ENCODE measurements at regions not wholly inside any gene's neighbourhood (a gene's known extent, or its start where the extent isn't known, plus 50 kb on each side); places are given as distances from the start of the nearest gene placed in this dataset.
"Not testable (repeated sequence)": the region's sequence is repeated elsewhere in the genome, so short reads cannot be mapped to it uniquely, and the experiment has no call there.

DNA sequence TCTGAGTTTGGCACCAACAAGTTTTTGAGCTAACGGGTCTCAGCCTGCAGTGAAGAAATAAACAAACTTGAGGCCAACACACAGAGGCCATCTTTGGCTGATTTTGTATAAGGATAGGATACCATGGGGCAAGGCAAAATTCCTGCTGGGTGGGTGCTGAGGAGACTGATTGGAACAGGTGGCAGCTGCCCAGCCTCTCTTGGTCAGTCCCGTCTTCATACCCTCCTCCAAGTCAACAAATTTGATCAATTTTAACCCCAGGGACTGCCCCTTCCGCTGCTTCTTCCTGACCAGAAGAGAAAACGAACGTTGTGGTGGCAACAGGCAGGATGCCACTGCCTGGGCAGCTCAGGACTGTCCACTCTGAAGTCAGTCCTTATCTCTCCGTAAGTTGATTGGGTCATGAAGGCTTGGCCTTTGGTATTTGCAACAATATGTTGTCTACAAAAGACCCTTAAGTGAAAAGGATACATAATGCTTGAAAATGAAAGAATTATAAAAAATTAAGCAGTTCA is 139.3 kb downstream of the SPP2 start:
- DNase-seq, result no peak
- H3K27me3 Mint-ChIP-seq, result peaks cover 21% of the 10 kb centered on the region
- peaks cover 2% of the 10 kb centered on the region for H3K36me3 Mint-ChIP-seq (ENCODE audit: low read depth)
- H3K9me3 Mint-ChIP-seq, result peaks cover 14% of the 10 kb centered on the region
- intact Hi-C loops (cut with micrococcal nuclease), result no loop called here
- no peak overlapping the region for H3K27ac Mint-ChIP-seq
- H3K4me1 Mint-ChIP-seq, result no peaks in the 10 kb centered on the region
- no peak overlapping the region for H3K4me3 Mint-ChIP-seq

DNA sequence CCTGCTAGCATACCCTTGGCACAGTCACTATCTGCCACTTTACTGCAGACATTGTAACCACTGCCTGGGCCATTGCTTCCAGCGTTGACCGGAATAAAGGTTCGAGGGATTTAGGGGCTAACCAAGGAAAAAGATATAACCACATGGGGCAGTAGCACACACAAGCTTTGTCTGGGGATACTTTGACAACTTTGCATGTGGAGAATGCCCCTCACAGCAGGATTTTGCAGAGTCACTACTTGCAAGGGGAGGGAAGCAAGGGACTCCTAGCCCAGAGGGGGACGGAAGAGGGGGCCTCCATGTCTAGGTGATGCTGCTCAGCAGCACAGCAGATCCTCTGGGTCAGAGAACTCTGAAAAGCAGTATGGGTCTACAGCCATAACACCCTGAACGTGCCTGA is 138.7 kb downstream of the SPP2 start:
- peaks cover 2% of the 10 kb centered on the region for H3K36me3 Mint-ChIP-seq (ENCODE audit: low read depth)
- H3K27me3 Mint-ChIP-seq, result peaks cover 21% of the 10 kb centered on the region
- no peak for DNase-seq
- intact Hi-C loops (cut with micrococcal nuclease), result no loop called here
- no peak overlapping the region for H3K4me3 Mint-ChIP-seq
- no peak overlapping the region for H3K27ac Mint-ChIP-seq
- no peaks in the 10 kb centered on the region for H3K4me1 Mint-ChIP-seq
- H3K9me3 Mint-ChIP-seq, result peaks cover 13% of the 10 kb centered on the region

DNA sequence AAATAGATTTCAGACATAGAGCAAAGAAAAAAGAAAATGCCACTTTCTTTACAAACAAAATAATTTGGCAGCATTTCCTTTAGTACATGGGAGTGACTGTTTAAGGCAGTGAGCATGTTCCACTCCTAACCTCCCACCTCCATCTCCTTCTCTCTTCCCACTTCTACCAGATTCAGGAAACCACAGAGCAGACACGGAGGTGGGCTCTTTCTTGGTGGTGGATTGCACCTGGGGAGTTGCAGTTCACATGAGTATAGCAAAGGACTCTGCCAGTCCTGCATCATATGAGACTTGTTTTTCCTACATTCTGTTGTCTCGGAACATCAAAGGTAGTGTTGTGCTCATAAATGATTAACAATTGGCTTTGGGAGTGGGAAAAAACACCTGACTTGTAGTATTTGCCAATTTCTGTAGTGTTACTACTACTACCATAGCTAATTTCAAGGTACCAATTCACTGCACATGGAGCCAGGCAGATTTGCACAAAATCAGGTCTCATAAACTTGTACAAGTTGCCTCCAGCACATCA is 137.2 kb downstream of the SPP2 start:
- H3K27me3 Mint-ChIP-seq, result peaks cover 23% of the 10 kb centered on the region

DNA sequence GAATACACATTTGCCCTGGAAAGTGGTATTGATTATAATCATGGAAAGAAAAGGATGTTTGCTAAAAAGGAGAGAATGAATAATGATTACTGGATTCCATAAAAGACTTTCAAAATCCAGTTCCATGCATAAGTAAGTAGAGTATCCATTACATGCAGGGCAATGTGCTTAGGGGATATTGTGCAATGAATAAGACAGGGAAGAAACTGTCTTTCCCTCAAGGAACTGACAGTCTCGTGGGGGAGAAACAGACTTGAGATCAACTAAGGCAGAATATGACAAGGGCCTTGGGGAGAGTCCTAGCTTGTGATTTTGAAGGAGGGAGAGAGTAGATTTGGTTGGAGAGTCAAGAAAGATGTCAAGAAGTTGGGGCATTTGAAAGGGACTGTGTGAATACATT is 130.6 kb downstream of the SPP2 start:
- intact Hi-C loops (cut with micrococcal nuclease), result no loop called here
- H3K4me1 Mint-ChIP-seq, result peaks cover 2% of the 10 kb centered on the region
- DNase-seq, result peak; percentile 34
- no peak overlapping the region for H3K4me3 Mint-ChIP-seq
- peaks cover 1% of the 10 kb centered on the region for H3K9me3 Mint-ChIP-seq
- no peak overlapping the region for H3K27ac Mint-ChIP-seq
- no peaks in the 10 kb centered on the region for H3K36me3 Mint-ChIP-seq (ENCODE audit: low read depth)
- peaks cover 38% of the 10 kb centered on the region for H3K27me3 Mint-ChIP-seq

More for the DNA sequence above, 137.2 kb downstream of the SPP2 start:
- peaks cover 2% of the 10 kb centered on the region for H3K36me3 Mint-ChIP-seq (ENCODE audit: low read depth)
- H3K4me3 Mint-ChIP-seq, result no peak overlapping the region
- intact Hi-C loops (cut with micrococcal nuclease), result no loop called here
- no peak overlapping the region for H3K27ac Mint-ChIP-seq
- DNase-seq, result no peak
- peaks cover 10% of the 10 kb centered on the region for H3K9me3 Mint-ChIP-seq
- peaks cover 2% of the 10 kb centered on the region for H3K4me1 Mint-ChIP-seq

DNA sequence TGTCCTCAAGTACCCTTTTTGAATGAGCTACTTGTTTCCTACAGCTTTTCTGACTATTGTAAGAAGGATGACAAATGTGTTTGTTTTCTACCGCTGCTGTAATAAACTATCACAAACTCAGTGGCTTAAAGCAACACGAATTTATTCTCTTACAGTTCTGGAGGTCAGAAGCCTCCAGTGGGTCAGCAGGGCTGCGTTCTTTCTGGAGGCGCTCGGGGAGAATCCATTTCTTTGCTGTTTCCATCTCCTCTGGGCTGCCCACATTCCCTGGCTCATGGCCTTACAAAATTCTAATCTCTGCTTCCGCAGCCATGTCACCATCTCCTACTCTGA is 128.5 kb downstream of the SPP2 start:
- no peak overlapping the region for H3K4me3 Mint-ChIP-seq
- no peak for DNase-seq
- intact Hi-C loops (cut with micrococcal nuclease), result no loop called here
- no peak overlapping the region for H3K27ac Mint-ChIP-seq
- H3K27me3 Mint-ChIP-seq, result peaks cover 39% of the 10 kb centered on the region
- H3K9me3 Mint-ChIP-seq, result no peaks in the 10 kb centered on the region
- peaks cover 2% of the 10 kb centered on the region for H3K4me1 Mint-ChIP-seq
- H3K36me3 Mint-ChIP-seq (ENCODE audit: low read depth), result no peaks in the 10 kb centered on the region

DNA sequence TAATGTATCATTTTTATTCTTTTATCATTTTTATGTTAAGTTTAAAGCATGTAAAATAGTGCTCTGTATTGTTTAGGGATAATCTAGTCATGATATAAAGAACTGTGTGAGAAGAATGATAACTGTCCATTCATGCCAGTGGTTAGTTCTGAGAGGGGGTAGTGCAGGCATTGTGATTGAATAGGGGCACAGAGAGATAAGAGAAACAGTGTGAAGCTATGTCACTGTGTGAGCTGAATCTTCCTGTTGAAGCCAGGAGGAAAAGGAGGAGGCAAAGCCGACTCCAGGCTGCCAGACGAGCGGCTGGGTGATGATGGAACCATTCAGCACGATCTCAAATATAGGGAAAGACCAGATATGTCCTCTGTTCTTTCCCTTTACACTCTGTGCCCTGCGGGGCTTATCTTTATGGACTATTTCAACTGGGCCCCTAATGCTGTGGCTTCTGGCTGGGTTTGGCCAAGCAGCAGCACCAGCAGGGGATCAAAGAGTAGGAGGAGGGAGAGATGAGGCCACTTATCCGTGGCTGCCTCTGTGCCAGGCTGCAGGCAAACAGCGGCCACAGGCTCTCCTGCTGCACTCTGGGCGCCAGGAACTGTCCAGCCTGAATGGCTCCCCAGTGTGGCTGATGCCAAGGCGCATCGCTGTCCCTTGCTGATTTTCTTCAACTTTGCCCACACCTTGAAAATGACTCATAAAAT is 128.0 kb downstream of the SPP2 start:
- no peaks in the 10 kb centered on the region for H3K36me3 Mint-ChIP-seq (ENCODE audit: low read depth)
- H3K4me1 Mint-ChIP-seq, result peaks cover under 1% of the 10 kb centered on the region
- DNase-seq, result no peak
- no peaks in the 10 kb centered on the region for H3K9me3 Mint-ChIP-seq
- H3K4me3 Mint-ChIP-seq, result no peak overlapping the region
- H3K27me3 Mint-ChIP-seq, result peaks cover 37% of the 10 kb centered on the region
- no peak overlapping the region for H3K27ac Mint-ChIP-seq
- intact Hi-C loops (cut with micrococcal nuclease), result no loop called here

DNA sequence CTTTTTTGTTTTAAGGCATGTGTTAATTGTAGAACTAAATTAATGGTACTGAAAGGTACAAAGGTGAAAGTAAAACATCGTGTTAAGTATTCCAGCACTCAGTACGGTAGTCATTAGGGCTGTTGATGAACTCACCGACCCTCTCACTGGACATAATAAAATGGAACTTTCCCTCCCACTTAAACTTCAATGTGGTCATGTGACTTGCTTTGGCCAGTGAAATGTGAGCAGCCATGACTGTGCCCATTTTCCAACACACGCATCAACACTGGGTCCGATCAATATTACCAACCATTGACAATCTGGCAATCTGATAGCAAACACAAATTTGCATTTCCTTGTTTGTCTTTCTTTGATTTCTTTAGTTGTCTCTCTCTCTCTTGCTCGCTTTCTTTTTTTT is 125.1 kb downstream of the SPP2 start:
- Mint-ChIP-seq H3K27ac (no peak overlapping the region), H3K4me1 (no peaks in the 10 kb centered on the region), H3K27me3 (peaks cover 32% of the 10 kb centered on the region), H3K4me3 (no peak overlapping the region), H3K36me3 (ENCODE audit: low read depth) (no peaks in the 10 kb centered on the region), H3K9me3 (no peaks in the 10 kb centered on the region)
- intact Hi-C loops (cut with micrococcal nuclease), result no loop called here
- DNase-seq, result no peak

DNA sequence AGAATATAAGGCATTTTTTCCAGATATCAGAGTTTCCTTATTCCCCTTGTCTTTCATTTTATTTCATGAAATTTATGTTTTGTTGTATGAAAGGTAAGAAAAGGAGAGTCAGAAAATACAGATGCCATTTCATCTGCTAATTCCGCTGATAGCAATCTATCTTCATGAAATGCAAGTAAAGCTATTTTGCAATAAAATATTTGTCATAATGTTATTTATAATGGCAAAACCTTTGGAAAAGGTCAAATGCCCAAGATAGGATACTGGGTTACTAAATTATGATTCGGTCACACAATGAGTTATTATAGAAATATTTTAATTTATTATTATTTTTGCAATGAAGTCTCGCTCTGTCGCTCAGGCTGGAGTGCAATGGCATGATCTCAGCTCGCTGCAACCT is 124.2 kb downstream of the SPP2 start:
- Mint-ChIP-seq H3K4me3 (no peak overlapping the region), H3K4me1 (no peaks in the 10 kb centered on the region), H3K27ac (no peak overlapping the region), H3K27me3 (peaks cover 29% of the 10 kb centered on the region), H3K36me3 (ENCODE audit: low read depth) (no peaks in the 10 kb centered on the region), H3K9me3 (no peaks in the 10 kb centered on the region)
- no peak for DNase-seq
- intact Hi-C loops (cut with micrococcal nuclease), result no loop called here

DNA sequence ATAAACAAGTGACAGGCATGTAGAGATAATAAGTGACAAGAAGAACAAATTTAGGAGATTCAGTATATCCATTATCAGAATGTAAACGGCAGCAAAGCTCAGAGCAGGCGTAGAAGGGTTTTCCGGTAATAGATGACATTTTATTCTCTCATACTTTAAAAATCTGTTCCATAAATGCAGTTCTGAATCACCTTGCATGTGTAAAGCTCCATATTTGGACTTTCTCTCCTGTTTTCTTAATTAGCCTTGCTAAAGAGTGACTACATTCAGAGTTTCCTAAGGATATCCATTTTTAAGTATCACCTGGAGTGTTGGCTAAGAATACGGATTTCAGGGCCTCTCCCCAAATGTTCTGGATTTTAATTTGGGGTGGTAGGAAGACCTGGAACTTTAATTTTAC is 122.0 kb downstream of the SPP2 start:
- Mint-ChIP-seq H3K36me3 (ENCODE audit: low read depth) (no peaks in the 10 kb centered on the region), H3K27me3 (peaks cover 21% of the 10 kb centered on the region), H3K4me3 (no peak overlapping the region), H3K27ac (no peak overlapping the region), H3K4me1 (no peaks in the 10 kb centered on the region), H3K9me3 (no peaks in the 10 kb centered on the region)
- intact Hi-C loops (cut with micrococcal nuclease), result no loop called here
- DNase-seq, result no peak

DNA sequence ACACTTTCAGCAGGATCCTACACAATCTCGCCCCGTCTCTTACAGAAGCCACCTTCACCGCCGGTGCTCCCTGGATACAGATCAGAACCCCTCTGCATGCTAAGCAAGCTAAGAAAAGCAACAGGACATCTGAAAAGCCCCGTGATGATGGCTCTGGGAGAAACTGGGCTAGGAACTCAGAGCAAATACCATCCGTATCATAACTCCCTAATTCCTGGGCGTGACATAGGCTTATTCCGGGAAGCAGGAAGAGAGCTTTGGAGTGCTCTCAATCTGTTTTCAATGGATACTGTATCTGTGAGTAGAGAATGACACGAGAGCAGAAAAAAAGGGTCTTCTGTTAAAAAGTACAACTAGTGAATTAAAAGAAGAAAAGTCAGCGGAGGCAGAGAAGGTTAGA is 121.6 kb downstream of the SPP2 start:
- Mint-ChIP-seq H3K4me1 (no peaks in the 10 kb centered on the region), H3K36me3 (ENCODE audit: low read depth) (no peaks in the 10 kb centered on the region)
- DNase-seq, result no peak

DNA sequence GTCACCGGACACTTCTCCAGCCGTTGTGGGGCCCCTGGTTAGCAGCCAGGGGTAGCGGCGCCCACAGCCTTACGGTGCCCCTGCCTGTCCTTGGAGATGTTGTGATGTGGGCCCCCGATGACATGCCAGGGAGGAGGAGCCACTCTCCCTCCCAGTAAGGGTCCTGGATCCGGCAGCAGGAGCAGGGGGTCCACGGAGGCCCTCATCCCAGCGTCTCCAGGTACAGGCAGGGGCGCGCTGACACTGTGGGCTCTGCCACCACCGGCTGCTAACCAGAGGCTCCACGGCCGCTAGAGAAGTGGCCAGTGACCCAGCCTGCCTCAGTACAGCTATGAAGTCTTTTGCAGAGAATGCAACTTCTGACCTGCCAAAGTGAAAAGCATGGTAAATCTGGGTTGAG is 121.2 kb downstream of the SPP2 start:
- H3K4me1 Mint-ChIP-seq, result no peaks in the 10 kb centered on the region
- intact Hi-C loops (cut with micrococcal nuclease), result no loop called here
- H3K36me3 Mint-ChIP-seq (ENCODE audit: low read depth), result no peaks in the 10 kb centered on the region
- no peak overlapping the region for H3K27ac Mint-ChIP-seq
- DNase-seq, result no peak
- no peaks in the 10 kb centered on the region for H3K9me3 Mint-ChIP-seq
- H3K4me3 Mint-ChIP-seq, result no peak overlapping the region
- peaks cover 21% of the 10 kb centered on the region for H3K27me3 Mint-ChIP-seq

More for the DNA sequence above, 121.6 kb downstream of the SPP2 start:
- H3K27ac Mint-ChIP-seq, result no peak overlapping the region
- intact Hi-C loops (cut with micrococcal nuclease), result no loop called here
- H3K4me3 Mint-ChIP-seq, result no peak overlapping the region
- no peaks in the 10 kb centered on the region for H3K9me3 Mint-ChIP-seq
- peaks cover 21% of the 10 kb centered on the region for H3K27me3 Mint-ChIP-seq

DNA sequence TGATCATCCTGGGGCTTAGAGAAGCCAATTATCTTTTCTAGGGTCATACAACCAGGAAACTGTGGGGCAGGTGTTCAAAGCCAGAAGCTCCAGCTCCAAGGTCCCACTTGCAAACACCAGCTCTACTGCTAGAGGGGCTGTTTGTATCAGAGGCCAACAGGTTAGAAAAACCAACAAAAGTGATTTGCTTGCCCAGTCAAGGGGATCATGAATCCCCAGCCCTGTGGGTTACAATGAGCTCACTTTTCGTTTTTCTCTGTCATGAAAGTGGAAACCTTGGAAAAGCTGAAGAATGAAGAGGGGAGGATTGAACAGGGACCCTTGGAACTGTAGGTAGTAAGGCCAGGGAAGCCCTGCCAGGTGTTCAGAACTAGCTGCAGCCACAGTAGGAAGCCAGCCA is 119.2 kb downstream of the SPP2 start:
- Mint-ChIP-seq H3K4me3 (no peak overlapping the region), H3K36me3 (ENCODE audit: low read depth) (no peaks in the 10 kb centered on the region), H3K27me3 (peaks cover 14% of the 10 kb centered on the region), H3K9me3 (no peaks in the 10 kb centered on the region), H3K27ac (no peak overlapping the region), H3K4me1 (peaks cover 4% of the 10 kb centered on the region)
- DNase-seq, result no peak
- intact Hi-C loops (cut with micrococcal nuclease), result no loop called here

DNA sequence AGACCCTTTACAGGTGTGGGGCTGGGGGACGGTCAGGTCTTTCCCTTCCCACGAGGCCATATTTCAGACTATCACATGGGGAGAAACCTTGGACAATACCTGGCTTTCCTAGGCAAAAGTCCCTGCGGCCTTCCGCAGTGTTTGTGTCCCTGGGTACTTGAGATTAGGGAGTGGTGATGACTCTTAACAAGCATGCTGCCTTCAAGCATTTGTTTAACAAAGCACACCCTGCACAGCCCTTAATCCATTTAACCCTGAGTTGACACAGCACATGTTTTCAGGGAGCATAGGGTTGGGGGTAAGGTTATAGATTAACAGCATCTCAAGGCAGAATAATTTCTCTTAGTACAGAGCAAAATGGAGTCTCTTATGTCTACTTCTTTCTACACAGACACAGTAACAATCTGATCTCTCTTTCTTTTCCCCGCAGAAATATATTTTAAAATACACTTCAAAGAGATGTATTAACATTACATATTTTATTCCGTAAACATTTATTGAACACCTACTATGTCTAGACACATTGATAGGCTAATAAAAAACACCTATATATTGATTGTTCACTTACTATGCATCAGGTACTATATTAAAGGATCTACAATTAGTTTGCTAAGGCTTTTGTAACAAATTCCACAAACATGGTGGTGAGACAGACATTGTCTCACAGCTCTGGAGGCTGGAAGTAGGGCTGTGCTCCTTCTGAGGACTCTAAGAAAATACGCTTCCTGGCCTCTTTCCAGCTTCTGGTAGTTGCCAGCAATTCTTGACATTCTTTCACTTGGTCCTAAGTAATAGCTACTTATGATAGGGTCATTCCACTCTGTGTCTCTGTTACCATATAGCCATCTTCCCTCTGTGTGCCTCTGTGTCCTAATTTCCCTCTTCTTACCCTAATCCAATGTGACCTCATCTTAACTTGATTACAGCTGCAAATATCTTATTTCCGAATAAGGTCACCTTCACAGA is 118.4 kb downstream of the SPP2 start:
- H3K27ac Mint-ChIP-seq; intact Hi-C loops (cut with micrococcal nuclease); H3K9me3 Mint-ChIP-seq; DNase-seq; H3K4me3 Mint-ChIP-seq; H3K36me3 Mint-ChIP-seq (ENCODE audit: low read depth): not testable (repeated sequence)
- H3K4me1 Mint-ChIP-seq, result peaks cover 11% of the 10 kb centered on the region
- peaks cover 11% of the 10 kb centered on the region for H3K27me3 Mint-ChIP-seq

DNA sequence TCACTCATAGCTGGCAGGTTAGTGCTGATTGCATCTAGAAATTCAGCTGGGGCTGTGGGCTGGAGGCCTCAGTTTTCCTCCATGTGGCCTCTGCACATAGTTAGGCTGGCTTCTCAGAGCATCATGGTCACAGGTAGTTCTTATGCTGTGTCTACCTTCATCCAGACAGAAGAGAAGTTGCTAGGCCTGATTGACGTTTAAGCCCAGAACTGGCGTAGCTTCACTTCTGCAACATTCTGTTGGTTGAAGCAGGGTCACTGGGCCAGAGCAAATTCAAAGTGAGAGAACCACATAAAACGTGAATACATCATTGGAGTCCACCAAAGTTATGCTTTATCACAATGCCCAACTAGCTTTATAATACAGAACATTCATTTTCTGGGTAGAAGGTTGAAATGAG is 116.0 kb downstream of the SPP2 start:
- Mint-ChIP-seq H3K27me3 (peaks cover 4% of the 10 kb centered on the region), H3K4me3 (no peak overlapping the region), H3K9me3 (no peaks in the 10 kb centered on the region), H3K36me3 (ENCODE audit: low read depth) (no peaks in the 10 kb centered on the region), H3K27ac (no peak overlapping the region), H3K4me1 (peaks cover 20% of the 10 kb centered on the region)
- no peak for DNase-seq
- intact Hi-C loops (cut with micrococcal nuclease), result no loop called here
